Muscle of leg (tissue), 3 donors: ENCODE measurements at regions not wholly inside any gene's neighbourhood (a gene's known extent, or its start where the extent isn't known, plus 50 kb on each side); places are given as distances from the start of the nearest gene placed in this dataset.

Source experiments
- DNase-seq: peaks from one replicate; pipeline ENCODE4 v3.0.0; 2013
- H3K27ac ChIP-seq: one replicate; pipeline ENCODE4 v1.5.1; 2013; ENCODE audit warnings: mild to moderate bottlenecking, low read length, control low read depth
- H3K27me3 ChIP-seq: one replicate; pipeline ENCODE4 v1.6.1; 2013; ENCODE audit warnings: low read length; ENCODE audit not compliant: control insufficient read depth, insufficient read depth
- H3K36me3 ChIP-seq: one replicate; pipeline ENCODE4 v1.6.1; 2013; ENCODE audit warnings: low read length; ENCODE audit not compliant: control insufficient read depth, insufficient read depth
- H3K4me1 ChIP-seq: one replicate; pipeline ENCODE4 v1.6.1; 2013; ENCODE audit warnings: low read length; ENCODE audit not compliant: control insufficient read depth, insufficient read depth
- H3K4me3 ChIP-seq: one replicate; pipeline ENCODE4 v1.5.1; 2013; ENCODE audit warnings: low read length, control low read depth
- H3K9me3 ChIP-seq: replicated peaks from 2 replicates; pipeline ENCODE4 v1.6.1; 2013; ENCODE audit warnings: low read depth, low read length; ENCODE audit not compliant: control insufficient read depth
- WGBS: methylation state at CpG from one replicate; pipeline ENCODE4 v1.1.5; 2013; ENCODE audit warnings: missing lambda C conversion rate; ENCODE audit not compliant: insufficient coverage; 5-methylcytosine and 5-hydroxymethylcytosine counted together

GRCh38 chr12:4822572-4822971 is 87.1 kb upstream of the KCNA1 start:
- no peaks in the 10 kb centered on the region for H3K27me3 ChIP-seq
- DNase-seq: no peak
- WGBS: 87% methylated on average over 10 of the region's 11 CpGs
- no peaks in the 10 kb centered on the region for H3K36me3 ChIP-seq
- H3K27ac ChIP-seq: no peak overlapping the region
- H3K4me3 ChIP-seq: no peak overlapping the region
- H3K9me3 ChIP-seq: no peaks in the 10 kb centered on the region
- H3K4me1 ChIP-seq: peaks cover 9% of the 10 kb centered on the region

GRCh38 chr12:4824380-4824779 is 85.3 kb upstream of the KCNA1 start:
- WGBS: no CpG with 5 or more reads among the region's 8 CpGs
- Histone ChIP-seq H3K4me3 (no peak overlapping the region), H3K27me3 (no peaks in the 10 kb centered on the region), H3K36me3 (no peaks in the 10 kb centered on the region), H3K27ac (no peak overlapping the region), H3K4me1 (peaks cover 3% of the 10 kb centered on the region), H3K9me3 (no peaks in the 10 kb centered on the region)
- DNase-seq: no peak

GRCh38 chr12:4825011-4825858 is 84.5 kb upstream of the KCNA1 start:
- Histone ChIP-seq H3K4me3 (no peak overlapping the region), H3K9me3 (no peaks in the 10 kb centered on the region), H3K27ac (no peak overlapping the region), H3K27me3 (peaks cover under 1% of the 10 kb centered on the region), H3K4me1 (peaks cover 11% of the 10 kb centered on the region), H3K36me3 (peaks cover 3% of the 10 kb centered on the region)
- DNase-seq: peak; percentile 31
- WGBS: 43% methylated on average over 1 of the region's 4 CpGs

GRCh38 chr12:4826909-4827308 is 82.8 kb upstream of the KCNA1 start:
- no peaks in the 10 kb centered on the region for H3K9me3 ChIP-seq
- H3K27me3 ChIP-seq: peaks cover 5% of the 10 kb centered on the region
- H3K4me3 ChIP-seq: no peak overlapping the region
- DNase-seq: no peak
- H3K4me1 ChIP-seq: peaks cover 14% of the 10 kb centered on the region
- H3K36me3 ChIP-seq: peaks cover 3% of the 10 kb centered on the region
- WGBS: 49% methylated on average over 4 of the region's 5 CpGs
- H3K27ac ChIP-seq: no peak overlapping the region

- Histone ChIP-seq H3K27ac (no peak overlapping the region), H3K9me3 (peaks cover 5% of the 10 kb centered on the region), H3K36me3 (peaks cover 3% of the 10 kb centered on the region), H3K27me3 (peaks cover 5% of the 10 kb centered on the region), H3K4me3 (no peak overlapping the region), H3K4me1 (peaks cover 14% of the 10 kb centered on the region)
- no peak for DNase-seq
- no CpG with 5 or more reads among the region's 4 CpGs for WGBS
Measured at GRCh38 chr12:4828176-4828575, 81.5 kb upstream of the KCNA1 start.

- peaks cover 7% of the 10 kb centered on the region for H3K9me3 ChIP-seq
- no peak overlapping the region for H3K27ac ChIP-seq
- H3K4me3 ChIP-seq: no peak overlapping the region
- DNase-seq: no peak
- H3K27me3 ChIP-seq: peaks cover 5% of the 10 kb centered on the region
- H3K36me3 ChIP-seq: peaks cover 3% of the 10 kb centered on the region
- H3K4me1 ChIP-seq: peaks cover 14% of the 10 kb centered on the region
- 80% methylated on average over 3 of the region's 7 CpGs for WGBS
Measured at GRCh38 chr12:4829161-4829792, 80.4 kb upstream of the KCNA1 start.

- no peak overlapping the region for H3K27ac ChIP-seq
- peak; percentile 51 for DNase-seq
- H3K4me3 ChIP-seq: no peak overlapping the region
- H3K9me3 ChIP-seq: peaks cover 7% of the 10 kb centered on the region
- peaks cover 3% of the 10 kb centered on the region for H3K36me3 ChIP-seq
- H3K27me3 ChIP-seq: peaks cover 5% of the 10 kb centered on the region
- 64% methylated on average over 4 of the region's 6 CpGs for WGBS
- H3K4me1 ChIP-seq: peaks cover 14% of the 10 kb centered on the region
Measured at GRCh38 chr12:4829793-4830162, 79.9 kb upstream of the KCNA1 start.

- Histone ChIP-seq H3K4me3 (no peak overlapping the region), H3K27me3 (peaks cover 5% of the 10 kb centered on the region), H3K4me1 (peaks cover 14% of the 10 kb centered on the region), H3K36me3 (peaks cover 3% of the 10 kb centered on the region), H3K9me3 (peaks cover 7% of the 10 kb centered on the region), H3K27ac (no peak overlapping the region)
- WGBS: 53% methylated on average over 8 of the region's 18 CpGs
- DNase-seq: peak; percentile 69
Measured at GRCh38 chr12:4830556-4831210, 79.0 kb upstream of the KCNA1 start.

GRCh38 chr12:4833053-4833452 is 76.7 kb upstream of the KCNA1 start:
- peaks cover 11% of the 10 kb centered on the region for H3K4me1 ChIP-seq
- no peak overlapping the region for H3K27ac ChIP-seq
- no peak for DNase-seq
- H3K36me3 ChIP-seq: peaks cover 3% of the 10 kb centered on the region
- peaks cover 5% of the 10 kb centered on the region for H3K27me3 ChIP-seq
- H3K9me3 ChIP-seq: peaks cover 7% of the 10 kb centered on the region
- 95% methylated on average over 2 of the region's 3 CpGs for WGBS
- no peak overlapping the region for H3K4me3 ChIP-seq

GRCh38 chr12:4833524-4833923 is 76.2 kb upstream of the KCNA1 start:
- Histone ChIP-seq H3K27ac (no peak overlapping the region), H3K36me3 (peaks cover 3% of the 10 kb centered on the region), H3K27me3 (peaks cover 5% of the 10 kb centered on the region), H3K4me3 (no peak overlapping the region), H3K4me1 (peaks cover 11% of the 10 kb centered on the region), H3K9me3 (peaks cover 7% of the 10 kb centered on the region)
- peak; percentile 30 for DNase-seq
- WGBS: no CpG with 5 or more reads among the region's 3 CpGs
